NCI-H2227 (cell line): ENCODE measurements at regions not wholly inside any gene's neighbourhood (a gene's known extent, or its start where the extent isn't known, plus 50 kb on each side); places are given as distances from the start of the nearest gene placed in this dataset.

Experiments
- DNase-seq: peaks from one replicate; lab custom pipeline; 2025; ENCODE audit not compliant: unreplicated experiment; lab: John Stamatoyannopoulos, UW

DNA sequence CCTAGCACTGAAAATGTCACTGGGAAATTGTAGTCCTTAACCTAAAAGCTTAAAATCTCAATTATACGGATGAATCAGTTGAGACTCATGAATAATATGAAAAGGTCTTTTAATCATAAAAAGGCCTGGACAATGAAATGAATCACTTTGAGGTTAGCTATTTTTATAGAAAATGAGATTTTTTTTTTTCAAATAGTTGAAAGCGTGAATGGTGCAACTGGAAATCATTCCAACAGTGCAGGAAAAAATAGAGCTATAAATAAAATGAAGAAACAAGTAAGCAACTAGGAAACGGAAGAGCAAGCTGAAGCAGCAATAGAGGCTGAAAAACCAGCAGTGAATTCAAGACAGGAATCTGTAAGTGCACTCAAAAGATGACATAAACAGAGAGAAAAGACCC, 142.9 kb downstream of the BACH1 start:
- no peak for DNase-seq

DNA sequence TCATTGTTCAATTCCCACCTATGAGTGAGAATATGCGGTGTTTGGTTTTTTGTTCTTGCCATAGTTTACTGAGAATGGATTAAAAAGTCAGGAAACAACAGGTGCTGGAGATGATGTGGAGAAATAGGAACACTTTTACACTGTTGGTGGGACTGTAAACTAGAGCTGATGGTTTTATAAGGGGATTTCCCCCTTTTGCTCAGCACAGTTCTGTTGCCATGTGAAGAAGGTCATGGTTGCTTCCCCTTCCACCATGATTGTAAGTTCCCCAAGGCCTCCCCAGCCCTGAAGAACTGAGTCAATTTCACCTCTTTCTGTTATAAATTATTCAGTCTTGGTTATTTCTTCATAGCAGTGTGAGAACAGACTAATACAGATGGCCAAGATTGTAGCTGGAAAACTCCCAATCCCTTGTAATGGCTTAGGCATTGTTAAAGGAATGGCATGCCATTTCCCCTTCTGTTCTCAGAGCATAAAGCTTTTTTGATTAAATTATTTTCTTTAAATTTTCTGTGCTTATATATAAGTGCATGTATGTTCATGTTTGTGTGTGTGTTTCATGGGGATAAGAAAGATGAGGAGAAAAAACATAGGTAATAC, 144.8 kb downstream of the BACH1 start:
- DNase-seq = no peak

DNA sequence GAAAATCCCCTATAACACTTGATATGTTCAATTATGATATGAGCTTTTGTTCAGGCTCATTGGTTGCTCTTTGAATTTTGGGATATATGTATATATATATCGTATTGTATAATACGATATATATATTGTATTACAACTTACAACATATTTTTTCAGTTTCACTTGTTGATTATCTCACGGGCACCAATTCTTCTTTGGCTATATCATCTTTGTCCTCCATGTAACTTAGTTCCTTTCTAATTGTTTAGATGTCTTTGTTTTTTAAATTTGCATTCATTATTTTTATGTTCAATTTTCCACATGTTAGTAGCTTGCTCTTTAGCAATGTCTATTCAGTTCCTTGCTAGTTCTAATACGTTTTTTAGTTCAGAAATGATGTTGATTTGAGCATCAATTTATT, 150.0 kb downstream of the BACH1 start:
- no peak for DNase-seq

DNA sequence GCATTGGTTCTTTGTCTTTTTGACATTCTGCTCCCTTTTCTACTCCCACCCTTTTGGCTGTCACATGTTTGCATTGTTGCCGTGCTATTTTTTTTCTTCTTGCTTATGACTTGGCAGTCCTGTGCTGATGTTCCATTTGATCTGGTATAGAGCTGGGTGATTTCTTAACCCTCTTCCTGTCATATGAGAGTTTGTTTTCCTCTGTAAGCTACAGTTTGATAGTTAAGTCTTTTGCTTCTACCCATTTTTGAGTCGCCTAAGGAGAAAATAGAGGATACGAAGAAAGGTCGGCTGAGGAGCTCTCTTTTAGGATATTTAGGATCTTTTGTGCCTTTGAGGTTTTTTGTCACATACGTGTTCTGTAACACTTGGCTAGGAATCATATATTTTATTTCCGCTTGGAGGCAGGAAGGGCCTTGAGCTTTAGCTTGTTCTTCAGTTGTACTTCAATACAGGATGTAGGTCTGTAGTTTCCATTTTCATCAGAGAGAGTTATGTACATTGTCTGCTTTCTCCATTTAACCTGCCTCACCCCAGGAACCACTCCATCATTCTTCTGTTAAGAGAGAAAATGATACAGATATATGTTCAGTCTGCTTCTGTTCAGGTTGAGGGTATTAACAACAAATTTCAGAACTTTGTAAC, 150.7 kb downstream of the BACH1 start:
- no peak for DNase-seq

DNA sequence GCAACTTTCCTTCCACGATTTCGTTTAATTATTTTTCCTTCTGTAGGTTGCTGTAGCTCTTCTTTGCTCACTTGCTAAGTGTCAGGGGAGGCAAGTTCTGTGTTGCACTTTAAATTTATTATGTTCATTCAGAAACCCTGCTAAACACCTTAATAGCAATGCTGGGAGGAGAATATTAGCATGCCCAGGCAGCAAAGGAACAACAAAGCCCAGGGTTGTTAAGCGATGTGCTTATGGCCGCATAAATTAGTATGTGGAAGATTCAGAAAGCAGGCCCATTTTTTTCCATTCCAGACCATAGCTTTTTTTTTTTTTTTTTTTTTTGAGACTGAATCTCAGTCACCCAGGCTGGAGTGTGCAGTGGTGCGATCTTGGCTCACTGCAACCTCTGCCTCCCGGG, 151.3 kb downstream of the BACH1 start:
- DNase-seq = no peak

DNA sequence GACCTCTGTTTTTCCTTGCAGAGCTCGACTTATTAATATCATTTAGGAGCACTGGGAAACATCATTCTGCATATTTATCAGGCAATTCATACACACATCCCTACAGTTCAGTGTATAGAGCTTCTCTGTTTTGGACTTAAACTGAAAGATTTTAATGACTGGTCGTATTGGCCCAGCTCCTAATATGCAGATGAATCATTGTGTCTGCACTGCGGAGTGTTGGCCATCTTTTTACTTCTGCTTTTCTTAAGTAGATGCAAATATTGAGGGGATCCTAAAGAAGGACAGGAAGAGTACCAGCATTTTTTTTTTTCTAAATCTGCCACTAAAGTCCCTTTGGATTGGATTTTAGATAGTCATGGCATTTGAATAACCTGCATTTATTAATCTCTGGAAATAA, 154.8 kb downstream of the BACH1 start:
- DNase-seq = no peak

DNA sequence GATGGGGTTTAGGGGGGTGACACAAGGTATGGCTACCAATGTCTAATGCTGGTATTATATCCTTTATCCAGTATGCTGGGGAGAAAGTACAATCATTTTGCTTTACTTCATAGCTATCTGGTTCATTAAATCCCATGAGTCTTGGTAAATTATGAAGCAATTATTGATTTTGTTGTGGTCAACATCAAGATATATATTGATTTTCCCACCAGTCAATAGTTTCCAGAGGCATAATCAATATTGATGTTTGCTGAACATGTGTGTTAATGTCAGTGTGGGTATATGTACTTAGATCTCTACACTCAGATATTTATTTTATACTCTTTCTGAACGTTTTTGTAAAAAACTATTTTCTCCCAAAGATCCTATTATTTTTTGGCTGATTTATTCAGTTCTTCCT, 155.5 kb downstream of the BACH1 start:
- DNase-seq = no peak

DNA sequence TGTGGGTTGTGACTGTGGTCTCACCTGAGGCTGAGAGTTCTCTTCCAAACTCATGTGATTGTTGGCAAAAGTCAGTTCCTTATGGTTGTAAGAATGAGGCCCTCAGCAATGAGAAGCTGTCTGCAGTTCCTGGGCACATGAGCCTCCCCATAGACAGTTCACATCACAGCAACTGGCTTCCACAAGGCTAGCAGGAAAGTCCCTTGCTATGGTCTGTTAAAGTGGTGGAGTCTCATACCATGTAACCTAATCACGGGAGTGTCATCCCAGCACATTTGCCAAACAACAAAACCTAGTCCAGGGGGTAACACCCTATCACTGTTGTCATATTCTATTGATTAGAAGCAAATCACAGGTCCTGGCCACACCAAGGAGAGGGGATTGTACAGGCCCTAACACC, 163.8 kb downstream of the BACH1 start:
- no peak for DNase-seq

DNA sequence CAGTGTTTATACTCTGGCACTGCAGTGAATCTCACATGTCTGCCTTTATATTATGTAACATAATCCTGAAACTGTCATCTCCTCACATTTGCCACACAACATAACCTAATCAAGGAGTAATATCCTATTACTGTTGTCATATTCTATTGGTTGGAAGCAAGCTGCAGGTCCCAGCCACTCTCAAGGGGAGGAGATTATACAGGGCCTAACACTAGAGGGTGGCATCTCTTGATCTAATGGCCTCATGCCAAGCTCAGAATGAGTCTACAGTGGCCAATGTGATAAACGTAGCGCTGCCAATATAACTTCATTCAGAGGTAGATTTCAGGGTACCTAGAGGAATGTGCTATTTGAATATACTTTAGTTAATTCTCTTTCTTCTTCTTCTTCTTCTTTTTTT, 166.8 kb downstream of the BACH1 start:
- no peak for DNase-seq

DNA sequence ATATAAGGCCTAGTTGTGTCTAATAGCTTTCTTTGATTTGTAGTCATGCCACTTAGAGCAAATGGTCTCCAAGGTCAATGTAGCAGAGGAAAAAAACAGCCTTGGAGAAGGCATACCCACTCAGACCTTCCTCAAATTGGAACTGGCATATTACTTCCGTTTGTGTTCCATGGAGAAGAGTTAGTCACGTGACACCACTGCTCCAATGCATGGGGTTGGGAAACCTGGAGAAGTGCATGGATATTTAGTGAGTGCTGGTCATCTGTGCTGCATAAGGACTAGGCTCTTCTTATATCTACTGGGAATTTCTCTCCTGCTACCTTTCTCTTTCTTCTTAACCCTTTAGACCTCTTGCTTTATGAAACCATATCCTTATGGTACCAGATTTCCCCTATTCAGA, 167.8 kb downstream of the BACH1 start:
- no peak for DNase-seq

DNA sequence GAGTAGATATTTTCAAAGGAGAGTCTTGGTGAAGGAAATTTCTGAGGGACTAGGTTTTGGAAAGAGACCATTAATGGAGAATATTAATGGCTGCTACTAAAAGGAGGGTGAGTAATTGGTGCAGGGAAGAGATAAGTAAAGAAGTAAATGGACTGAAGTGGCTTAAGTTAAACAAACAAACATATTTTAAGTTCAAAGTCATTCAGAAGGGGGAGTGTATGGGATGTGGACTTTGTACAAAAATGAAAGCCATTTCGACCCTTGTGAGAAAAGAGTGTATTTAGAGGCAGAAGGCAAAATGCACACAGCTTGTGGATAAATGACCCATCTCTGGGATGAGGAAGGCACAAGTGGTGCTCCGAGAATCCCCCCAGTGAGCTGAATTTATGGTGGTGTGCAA, 171.7 kb downstream of the BACH1 start:
- no peak for DNase-seq

DNA sequence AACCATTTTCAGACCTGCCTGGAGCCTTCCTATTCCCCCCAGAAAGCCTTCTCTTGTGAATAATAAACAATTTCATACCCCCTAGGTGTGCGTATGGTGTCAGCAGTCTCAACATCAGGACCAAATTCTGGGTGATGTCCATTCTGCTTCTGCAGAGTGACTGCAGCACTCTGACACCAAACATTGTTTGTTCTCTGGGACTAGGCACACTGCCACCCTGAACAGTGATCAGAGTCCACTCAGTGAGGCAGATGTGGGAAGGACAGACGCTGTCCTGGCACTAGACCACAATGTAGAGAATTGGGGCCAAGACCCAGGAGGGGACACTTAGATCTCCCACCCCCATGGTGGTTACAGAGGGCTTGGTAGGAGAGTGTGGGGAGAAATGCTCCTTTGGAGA, 175.1 kb downstream of the BACH1 start:
- DNase-seq = no peak

DNA sequence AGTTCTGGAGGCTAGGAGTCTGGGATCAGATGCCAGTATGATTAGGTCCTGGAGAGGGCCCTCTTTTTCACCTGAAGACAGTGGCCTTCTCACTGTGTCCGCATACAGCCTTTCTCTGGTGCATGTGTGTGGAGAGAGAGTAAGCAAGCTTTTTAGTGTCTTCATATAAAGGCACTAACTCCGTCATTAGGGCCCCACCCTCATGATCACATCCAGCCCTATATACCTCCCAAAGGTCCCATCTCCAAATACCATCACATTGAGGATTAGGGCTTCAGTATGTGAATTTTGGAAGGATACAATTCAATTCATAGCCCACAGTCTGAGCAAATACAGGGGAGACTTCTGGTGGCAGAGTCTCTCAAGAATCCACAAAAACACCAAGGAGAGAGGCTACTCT, 176.6 kb downstream of the BACH1 start:
- DNase-seq = no peak

DNA sequence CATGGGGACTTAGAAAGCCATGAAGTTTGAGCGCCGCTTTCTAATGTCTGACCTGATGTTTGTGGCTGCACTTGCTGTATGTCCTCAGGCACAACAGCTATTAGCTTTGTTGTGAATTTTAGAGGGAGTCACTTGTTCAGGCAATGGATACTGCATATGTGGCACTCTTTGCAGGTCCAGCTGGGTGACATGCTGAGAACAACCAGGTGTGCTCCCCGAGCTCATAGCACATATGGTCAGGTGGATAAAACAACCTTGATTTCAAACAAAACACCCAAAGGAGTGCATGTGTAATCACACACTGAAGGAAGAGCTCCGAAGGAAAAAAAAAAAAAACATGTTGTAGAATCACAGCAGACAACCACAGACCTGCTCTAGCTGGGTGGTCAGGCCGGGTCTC, 178.6 kb downstream of the BACH1 start:
- no peak for DNase-seq

DNA sequence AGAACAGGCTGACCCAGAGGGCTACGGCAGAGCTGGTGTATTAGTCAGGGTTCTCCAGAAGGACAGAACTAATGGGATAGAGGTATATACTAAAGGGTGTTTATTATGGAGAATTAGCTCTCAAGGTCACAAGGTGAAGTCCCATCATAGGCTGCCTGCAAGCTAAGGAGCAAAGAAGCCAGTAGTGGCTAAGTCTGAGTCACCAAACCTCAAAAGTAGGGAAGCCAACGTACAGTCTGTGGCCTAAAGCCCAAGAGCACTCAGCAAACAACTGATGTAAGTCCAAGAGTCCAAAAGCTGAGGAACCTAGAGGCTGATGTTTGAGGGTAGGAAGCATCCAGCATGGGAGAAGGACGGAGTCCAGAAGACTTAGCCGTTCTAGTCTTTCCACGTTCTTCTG, 179.2 kb downstream of the BACH1 start:
- DNase-seq = no peak

DNA sequence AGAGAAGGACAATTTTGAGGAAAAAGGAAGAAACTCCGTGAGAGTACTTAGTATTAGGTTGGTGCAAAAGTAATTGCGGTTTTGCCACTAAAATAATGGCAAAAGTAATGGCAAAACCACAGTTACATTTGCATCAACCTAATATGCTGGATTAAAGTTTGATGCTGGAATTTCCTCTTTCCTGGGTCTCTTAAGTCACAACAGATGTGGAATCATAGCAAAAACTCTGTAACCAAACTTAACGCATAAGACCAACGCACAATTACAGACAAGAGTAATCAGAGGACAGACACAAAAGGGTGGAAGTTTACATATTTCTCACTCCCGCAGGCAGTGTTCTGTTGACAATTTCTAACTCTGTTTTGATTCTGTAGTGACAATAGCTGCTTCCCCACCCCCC, 182.4 kb downstream of the BACH1 start:
- DNase-seq = no peak

DNA sequence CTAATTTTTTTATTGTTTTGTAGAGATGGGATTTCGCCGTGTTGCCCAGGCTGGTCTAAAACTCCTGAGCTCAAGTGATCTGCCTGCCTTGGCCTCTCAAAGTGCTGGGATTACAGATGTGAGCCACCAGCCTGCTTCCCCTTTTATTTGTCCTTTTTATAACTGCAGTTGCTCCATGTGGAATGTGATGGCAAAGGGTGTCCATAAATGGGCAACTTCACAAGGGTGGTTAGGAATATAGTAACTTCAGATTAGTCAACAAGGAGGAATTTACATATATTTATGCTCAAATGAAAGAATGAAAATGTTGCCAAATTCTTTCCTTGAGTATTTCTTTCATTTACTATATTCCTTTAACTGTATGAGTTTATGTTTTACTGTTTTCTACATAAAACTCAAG, 182.9 kb downstream of the BACH1 start:
- DNase-seq = no peak

DNA sequence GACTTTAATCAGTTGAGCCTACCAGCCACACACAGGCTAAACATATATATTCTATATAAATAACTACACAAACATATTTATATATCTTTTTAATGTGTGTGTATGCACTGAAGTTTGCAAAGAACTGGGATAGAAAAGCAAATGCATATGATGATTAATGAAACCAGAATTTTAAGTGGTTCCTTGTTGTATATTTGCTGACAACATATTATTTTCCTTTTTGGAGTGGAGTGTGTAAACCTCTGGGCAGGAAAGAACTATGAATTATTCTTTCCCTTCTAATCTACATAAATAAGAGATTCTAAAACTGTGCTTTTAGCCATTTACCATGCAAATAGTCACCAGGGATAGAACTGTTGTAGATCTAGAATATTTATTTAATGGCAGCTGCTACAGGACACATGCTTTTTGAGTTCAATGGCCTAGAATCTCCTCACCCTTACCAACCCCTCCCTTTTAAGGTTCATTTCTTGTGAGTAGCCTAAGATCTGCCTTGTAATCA, 187.6 kb downstream of the BACH1 start:
- no peak for DNase-seq
